ENCODE measurements at regions not wholly inside any gene's neighbourhood (a gene's known extent, or its start where the extent isn't known, plus 50 kb on each side); places are given as distances from the start of the nearest gene placed in this dataset.

GRCh38 chr9:106801816-106802215 is 61.1 kb upstream of the ZNF462 start:
- no peaks in the 10 kb centered on the region for H3K36me3 ChIP-seq (ENCODE audit: control insufficient read depth, insufficient read depth, low read length)
- peaks cover 3% of the 10 kb centered on the region; the same call in 1 of the 2 replicates for H3K9me3 ChIP-seq (ENCODE audit: control insufficient read depth, insufficient read depth, low read depth, low read length)
- H3K27me3 ChIP-seq (ENCODE audit: control insufficient read depth, insufficient read depth, low read length): no peaks in the 10 kb centered on the region
- no peak overlapping the region for H3K27ac ChIP-seq (ENCODE audit: low read depth, low read length)
- no peak overlapping the region for H3K9ac ChIP-seq (ENCODE audit: low read length)
- H3K4me1 ChIP-seq (ENCODE audit: control insufficient read depth, insufficient read depth, low read length): no peaks in the 10 kb centered on the region
- no peak overlapping the region for H3K4me3 ChIP-seq (ENCODE audit: low read depth, low read length)
